ENCODE measurements at regions not wholly inside any gene's neighbourhood (a gene's known extent, or its start where the extent isn't known, plus 50 kb on each side); places are given as distances from the start of the nearest gene placed in this dataset.

DNA sequence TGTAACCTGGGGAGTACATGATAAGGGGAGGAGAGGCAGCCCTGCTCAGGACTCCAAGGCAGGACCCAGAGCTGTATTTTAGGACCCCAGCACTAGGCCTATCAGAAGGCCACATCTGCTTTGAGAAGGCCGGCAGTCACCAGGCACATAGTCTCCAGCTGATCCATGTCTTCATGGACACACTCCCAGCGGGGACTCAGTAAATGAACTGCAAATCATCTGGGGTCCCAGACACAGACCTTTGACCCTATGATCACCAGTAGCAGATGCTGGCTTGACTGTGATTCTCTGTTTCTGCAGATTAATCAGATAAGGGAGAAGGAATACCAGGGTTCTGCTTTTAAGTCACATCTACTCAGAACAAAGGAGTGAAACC, 341.4 kb upstream of the PODXL start:
- DNase-seq (ENCODE audit: low read depth) = no peak

DNA sequence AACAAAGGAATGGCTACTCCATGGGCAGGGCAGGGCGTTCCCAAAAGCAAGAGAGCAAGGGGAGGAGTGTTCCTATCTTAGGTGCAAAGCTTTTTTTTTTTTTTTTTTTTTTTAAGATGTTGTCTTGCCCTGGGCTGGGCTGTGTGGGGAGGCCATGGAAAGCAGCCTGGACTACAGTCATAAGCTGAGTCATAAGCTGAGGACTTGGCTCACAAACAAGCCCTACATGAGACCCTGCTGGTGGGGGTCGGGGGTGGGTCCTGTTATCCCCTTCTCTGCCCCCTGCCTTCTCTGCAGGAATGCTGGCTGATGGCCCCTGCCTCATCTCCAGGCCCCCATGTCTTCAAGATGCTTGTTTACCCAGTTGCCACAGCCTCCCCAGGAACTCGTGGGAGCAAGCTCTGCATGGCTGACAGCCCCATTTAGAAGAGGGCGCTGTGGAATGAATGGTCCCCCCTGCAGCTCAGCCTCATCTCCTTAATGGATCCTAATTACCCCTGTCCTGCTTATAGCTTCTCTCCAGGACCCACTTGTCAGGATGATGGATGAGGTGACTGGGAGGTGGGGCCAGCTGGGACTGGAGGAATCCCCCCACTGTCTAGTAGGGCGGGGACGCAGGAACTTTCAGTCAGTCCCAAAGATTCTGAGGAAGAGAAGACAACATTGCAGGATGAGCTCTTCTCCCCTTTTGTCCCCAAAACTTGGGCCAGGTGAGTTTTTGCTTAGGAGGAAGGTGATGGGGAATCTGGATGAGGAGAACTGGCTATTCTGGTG, 340.8 kb upstream of the PODXL start:
- no peak for DNase-seq (ENCODE audit: low read depth)

DNA sequence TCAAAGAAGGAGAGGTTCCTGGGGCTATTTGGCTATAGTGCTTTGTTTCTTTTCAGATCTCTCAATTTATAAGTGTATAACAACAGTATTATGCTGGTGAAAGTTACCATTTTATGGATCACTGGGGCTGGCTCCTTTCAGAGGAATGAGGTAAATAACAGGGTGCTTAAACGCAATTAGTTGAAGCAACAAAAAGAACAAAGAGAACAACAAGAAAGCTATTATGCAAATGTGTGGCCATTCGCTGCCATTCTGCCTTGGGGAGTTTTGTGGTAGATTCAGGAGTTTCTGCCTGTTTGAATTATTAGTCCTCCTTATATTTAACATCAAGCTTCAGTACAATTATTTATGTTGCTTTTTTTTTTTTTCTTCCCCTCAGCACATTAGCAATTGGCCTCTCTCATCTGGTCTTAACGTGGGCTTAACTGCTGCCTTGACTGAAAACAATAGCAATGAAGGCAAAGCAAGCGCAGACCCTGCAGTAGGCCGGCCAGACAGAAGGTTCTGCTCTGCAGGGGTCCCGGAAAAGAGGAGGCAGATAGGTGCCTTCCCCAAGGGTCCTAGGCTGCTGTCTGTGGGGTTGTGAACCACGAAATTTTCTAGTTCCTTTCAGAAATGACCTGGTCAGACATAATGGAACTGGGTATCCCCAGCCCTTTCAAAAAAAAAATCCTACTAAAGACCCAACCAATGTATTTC, 339.9 kb upstream of the PODXL start:
- DNase-seq (ENCODE audit: low read depth) = no peak

DNA sequence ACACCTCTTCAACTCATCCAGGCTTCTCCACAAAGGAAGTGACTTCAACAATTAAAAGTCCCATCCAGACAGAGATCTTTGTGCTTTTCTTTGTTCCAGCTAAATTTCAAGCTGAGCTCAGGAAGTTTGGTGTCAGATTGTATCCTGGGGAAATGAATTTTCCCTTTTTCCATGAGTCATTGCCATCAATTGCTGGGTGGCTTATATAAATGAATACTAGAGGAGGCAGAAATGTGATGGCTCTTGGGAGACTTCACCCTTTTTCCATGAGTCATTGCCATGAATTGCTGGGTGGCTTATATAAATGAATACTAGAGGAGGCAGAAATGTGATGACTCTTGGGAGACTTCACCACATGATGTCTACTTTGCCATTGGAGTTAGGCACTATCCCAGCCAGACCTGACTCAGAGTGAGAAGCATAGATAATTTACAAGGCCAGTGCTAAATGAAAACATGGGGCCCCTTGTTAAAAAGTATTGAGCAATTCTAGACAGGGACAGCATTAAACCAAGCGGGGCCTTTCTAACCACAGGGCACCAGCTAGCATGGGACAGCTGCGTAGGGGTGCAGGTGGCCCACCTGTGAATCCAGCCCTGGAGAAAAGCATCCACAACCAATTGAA, 339.2 kb upstream of the PODXL start:
- DNase-seq (ENCODE audit: low read depth) = no peak

DNA sequence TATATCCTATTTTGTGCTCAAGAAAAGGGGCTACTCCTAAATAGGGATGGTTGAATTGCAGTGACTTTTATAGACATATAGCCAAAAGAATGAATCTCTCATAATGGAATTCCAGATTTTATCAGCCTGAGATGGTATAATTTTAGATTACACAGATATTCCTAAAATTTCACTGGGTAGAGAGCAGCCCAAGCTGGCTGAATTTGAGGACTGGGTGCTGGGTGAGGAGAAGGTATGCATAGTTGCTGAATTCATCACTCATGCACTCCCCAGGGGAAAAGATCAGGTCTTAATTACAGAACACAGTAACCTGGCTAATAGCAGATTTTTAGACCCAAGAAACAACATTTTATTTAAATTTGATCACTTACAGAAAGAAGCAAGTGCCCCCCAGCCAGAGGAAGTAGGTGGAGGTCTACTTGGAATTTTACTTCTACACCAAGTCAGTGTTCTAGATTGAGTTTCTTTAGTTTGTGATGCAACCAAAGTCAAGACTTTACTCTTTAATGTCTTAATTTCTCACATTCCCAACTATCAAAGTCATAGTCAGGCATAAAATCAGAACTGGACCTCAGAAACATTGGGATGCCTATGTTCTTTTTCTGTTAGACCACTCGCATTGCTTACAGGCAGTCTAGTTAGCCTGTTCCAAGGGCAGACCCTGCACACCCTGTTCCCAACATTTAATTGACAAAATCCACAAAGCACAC, 337.4 kb upstream of the PODXL start:
- no peak for DNase-seq (ENCODE audit: low read depth)

DNA sequence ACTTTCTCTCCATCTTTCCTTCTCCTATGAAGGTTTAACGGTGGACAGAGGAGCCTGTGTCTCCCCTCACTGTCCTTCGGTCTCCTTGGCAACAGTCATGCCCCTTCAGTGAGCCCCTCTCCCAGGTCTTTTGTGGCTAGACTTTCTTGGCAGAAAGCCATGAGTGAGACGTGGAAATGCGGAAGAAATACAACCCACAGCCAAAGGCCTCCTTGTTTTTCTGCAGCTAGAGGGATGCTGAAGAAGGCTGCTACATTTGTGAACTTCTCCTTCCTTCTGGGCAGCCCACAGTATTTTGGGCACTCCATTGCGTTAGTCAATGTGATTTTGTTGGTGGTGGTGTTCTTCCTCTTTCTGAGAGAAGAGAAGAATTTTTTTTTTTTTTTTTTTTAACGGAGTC, 333.7 kb upstream of the PODXL start:
- DNase-seq (ENCODE audit: low read depth) = no peak

DNA sequence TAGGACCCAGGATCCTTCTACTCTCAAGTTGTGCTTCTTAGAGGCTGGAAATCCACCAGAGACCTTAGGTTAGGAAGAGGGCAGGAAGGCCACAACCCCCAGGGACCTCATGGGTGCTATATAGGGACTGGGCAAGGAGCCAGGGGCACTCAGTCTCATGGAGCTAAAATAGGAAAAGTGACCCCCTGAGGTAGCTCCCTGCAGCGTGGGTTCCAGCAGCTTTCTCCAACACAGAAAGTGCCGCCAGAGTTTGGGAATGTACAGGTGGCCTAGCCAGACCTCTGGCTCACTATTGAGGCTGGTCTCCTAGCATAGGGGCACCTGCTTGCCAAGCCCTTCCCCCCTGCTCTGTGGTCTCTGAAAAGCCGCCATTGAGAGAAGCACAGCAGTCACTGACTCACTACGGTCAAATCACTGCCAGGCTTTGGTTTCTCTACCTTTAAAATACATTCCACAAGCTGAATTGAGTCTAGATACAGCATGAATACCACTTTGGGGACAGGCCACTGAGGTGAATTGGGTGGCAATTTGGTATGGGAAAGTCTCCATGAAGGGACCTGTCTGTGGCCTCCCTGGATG, 333.2 kb upstream of the PODXL start:
- no peak for DNase-seq (ENCODE audit: low read depth)

DNA sequence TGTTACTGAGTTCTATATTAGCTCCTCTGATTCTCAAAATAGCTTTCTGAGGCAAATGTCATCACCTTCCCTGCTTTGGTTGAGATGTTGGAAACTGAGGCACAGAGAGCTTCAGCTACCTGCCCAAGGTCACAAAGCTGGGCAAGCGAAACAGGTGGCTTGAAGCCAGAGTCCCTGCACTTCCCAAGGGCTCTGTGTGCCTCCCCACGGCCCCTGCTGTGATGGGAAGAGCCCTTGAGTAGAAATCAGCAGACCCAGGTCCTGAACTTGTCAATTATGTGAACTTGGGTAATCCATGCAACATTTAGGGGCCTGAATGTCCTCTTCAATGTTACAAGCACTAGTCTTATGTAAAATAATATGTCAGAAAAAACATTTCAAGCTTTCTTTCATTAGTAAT, 327.3 kb upstream of the PODXL start:
- DNase-seq (ENCODE audit: low read depth) = no peak

DNA sequence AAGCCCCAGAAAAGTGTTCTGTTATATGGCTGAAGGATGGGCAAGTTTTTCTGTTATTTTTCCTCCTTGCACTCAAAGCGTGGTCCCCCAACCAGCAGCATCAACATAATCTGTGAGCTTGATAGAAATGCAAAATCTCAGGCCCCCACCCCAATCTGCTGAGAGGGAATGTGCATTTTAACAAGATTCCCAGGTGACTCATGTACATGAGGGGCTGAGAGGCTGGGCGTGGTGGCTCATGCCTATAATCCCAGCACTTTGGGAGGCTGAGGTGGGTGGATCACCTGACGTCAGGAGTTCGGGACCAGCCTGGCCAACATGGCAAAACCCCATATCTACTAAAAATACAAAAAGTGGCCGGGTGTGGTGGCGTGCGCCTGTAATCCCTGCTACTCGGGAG, 326.8 kb upstream of the PODXL start:
- no peak for DNase-seq (ENCODE audit: low read depth)

DNA sequence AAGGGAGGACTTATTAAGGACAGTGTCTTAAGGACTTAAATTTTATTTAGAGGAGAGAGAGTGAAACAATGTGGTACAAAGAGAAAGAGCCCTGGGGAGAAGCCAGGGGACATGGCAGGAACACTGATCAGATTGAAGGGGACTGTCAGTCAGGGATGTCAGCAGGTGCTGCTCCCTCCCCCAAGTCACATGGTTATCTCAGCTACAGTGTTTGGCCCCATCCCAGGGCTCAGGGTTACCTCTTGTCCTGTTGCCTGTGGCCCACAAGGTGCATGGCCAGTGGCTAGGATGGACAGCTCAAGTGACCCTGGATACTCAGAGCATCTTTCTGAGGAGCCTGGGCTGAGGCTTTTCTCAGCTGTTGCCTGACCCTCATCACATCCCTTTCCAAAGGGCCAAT, 325.9 kb upstream of the PODXL start:
- DNase-seq (ENCODE audit: low read depth) = no peak

DNA sequence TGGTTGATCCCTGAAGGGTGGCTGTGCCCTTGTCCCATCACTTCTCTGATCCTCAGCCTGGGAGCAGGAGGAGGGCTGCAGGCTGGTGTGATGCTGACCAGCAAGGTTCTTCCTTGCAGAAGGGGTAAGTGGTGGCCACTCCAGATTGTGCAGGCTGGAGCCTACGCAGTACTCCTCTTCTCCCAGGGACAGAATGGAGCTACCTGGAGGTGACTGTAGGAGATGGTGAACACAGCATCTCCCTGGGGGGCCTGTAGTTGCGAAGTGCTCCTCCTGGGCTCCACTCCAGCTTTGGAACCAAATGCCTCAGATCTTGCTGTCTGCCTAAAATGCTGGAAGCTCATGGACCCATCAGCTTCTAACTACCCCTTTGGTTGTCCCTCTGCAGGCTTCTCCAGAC, 323.6 kb upstream of the PODXL start:
- DNase-seq (ENCODE audit: low read depth) = no peak

DNA sequence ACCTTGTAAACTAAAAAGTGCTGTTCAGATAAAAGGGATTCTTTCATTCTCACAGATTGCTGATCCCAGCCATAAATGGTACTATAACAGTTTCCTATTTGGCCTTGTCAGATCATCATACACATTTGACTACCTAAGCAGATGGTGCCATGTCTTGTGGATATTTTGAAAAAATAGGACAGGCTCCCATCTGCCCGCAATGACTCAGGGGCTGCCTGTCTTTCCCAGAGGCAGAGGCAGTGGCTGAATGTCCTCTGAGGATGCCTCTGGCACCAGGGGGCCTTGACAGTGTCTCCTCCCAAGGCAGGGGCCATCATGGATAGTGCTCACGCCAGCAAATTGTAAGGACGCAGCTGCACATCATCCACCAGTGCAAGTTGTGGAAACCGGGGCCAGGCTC, 323.0 kb upstream of the PODXL start:
- DNase-seq (ENCODE audit: low read depth) = no peak

DNA sequence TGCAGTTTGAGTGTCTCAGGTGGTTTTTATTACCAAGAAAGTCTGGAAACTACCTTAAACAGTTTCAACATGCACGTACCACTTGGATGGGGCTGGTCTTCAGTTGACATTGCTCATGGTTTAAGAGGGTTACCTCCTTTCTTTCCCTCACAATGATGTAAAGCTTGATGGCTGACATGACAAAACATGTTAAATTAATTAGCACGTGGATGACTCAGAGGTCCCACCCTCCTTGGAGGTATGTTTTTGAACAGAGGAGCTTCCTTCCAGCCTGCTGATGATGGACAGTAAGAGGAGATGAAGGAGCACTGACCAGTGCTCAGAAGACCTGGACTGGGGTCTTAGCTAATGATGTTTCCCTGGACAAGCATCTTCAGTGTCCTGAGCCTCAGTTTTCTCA, 322.3 kb upstream of the PODXL start:
- no peak for DNase-seq (ENCODE audit: low read depth)

DNA sequence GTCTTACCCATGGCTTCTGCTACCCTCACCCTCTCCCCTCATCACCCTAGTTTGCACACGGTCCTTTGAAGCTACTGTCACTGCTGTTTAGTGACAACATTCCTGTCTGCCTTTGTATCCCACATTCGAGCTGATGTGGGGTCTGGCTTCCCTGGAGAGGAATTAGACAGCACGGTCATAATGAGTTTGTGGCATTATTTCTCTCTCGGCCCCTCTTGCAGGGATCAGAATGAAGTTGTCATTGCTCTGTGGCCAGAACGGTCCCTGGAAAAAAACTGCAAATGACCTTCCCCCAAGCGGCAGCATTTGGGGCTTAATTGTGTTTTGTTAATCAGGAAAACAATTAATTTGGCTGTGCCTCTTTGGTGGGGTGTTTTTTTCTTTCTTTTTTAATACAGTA, 317.2 kb upstream of the PODXL start:
- DNase-seq (ENCODE audit: low read depth) = no peak

DNA sequence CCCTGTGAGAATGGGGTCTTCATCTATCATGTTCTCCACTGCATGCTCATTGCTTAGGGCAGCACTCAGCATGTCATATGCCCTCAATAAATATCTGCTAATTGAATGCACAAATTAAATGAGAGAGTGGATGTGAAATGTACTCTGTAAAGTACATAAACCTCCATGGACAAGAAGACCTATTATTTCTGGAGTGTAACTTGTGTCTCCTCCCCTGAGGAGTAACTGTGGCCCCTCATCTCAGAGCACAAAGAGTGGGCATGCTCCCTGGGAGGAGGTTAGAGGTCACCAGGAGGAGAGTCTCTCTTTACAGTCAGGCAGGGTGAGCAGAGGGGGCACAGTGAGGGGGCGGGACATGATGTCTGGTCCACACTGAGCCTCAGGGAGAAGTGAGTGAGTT, 313.6 kb upstream of the PODXL start:
- no peak for DNase-seq (ENCODE audit: low read depth)

DNA sequence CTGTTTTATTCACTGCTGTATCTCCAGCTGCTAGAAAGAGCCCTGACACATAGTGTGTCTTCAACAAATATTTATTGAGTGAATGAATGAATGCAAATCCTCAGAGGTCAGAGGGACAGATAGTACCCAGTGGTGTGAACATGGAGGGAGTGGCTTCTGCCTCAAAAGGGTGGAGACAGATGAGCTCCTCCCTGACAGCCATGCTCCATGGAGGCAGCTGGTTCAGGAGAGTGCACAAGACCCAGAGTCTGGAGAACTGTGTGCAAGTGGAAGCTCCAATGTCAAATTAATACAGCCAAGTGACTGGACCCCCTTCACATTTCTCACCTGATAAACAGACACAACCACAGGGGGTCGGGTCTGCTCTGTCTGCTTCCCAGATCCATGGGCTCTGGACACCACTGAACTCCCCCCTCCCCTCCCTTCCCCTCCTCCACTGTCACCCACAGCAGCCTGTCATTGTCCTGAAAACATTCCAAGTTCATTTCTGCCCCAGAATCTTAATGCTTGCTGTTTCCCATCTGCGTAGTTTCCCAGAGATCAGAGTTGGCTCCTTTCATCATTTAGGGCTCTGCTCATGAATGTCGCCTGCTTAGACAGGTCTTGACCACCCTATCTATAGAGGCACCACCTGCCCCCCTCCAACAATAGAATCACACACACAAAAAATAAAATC, 312.9 kb upstream of the PODXL start:
- no peak for DNase-seq (ENCODE audit: low read depth)

DNA sequence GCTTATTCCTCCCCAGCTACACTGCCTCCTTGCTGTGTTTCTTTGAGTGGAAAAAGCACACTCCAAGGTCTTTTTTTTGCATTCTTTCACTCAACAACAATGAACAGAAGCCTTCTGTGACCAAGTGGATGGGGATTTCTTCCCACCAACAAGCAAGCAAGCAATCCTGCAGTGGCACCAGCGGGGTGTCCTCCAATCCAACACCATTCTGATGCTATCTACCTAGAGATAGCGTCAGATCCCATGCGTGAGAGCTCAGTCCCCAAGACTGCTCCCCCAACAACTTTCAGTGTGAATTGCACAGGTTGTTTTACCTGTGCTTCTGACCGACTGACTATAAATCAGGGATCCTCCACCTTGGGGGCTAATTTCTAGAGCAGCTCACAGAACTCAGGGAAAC, 311.0 kb upstream of the PODXL start:
- DNase-seq (ENCODE audit: low read depth) = no peak

DNA sequence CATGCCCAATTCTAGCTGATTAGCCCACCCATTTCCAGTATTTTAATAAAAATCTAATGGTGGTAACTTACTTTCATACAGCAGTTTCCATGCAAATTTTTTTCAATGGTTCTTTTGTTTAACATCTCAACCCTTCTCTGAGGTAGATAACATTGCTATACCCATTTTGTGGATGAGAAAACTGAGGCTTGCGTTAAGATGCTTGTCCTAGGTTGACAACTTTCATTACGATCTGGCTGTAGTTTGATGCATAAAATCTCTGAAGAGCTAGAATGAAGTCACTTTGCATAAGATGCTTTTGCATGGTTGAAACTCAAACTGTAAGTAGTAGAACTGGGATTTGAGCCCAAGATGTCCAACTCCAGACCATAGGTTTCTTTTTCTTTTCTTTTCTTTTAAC, 309.5 kb upstream of the PODXL start:
- no peak for DNase-seq (ENCODE audit: low read depth)

DNA sequence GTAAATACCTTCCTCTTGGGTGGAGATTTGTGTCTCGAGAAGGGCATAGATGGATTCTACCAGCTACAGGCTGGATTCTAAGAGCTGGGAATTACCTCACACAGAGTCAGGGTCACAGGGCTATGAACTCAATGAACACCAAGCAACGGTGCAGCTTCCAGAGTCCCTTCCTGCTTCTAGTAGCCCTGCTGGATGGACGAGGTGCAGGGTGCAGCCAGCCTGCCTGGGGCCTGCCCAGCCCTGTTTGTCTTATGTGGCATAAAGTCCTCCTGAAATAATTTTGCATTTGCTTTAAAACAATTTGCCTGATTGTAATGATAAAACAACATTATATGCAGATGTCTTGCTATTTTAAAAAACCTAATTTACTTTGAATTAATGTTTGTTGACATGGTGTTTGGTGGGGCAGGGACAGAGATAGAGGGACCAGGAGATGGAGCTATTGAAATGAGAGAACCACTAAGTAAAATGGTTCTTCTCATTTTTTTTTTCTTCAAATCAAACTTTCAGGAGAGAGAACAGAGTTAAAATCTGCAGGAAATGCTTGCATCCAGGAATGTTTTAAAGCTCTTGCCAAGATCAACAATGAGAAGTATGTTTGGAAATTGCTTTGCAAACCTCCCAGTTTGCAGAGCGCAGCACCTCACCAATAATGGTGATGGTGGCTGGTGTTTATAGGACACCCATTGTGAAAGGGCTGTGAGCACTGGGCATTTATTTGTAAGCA, 305.4 kb upstream of the PODXL start:
- no peak for DNase-seq (ENCODE audit: low read depth)

DNA sequence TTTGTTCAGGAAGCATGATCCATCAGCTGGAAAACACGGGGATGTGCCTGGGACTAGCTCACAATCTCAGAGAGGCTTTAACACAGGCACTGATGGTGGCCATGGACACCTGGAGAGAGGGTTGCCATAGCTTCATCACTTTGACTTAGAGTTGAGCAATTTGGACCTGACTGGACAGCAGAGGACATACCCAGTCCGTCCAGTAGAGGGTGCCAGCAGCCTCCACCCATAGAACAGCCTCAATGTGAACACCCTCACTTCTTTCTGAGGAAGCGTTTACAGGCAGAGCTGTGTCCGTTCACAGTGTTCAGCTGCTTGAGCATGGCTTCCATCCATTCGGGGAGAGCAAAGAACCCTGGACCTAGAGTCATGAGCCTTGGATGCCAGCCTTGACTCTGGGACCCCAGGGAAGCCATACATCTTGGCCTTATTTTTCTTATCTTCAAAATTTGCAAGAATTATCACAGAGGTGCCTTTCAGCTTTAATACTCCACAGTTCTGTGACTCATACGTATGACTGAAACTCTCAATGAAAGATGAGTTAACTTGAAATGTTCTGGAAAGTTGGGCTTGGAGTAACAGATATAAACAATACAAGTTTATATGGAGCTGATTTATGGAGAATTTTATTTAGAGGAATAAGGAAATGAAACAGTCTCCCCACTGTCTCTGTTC, 302.9 kb upstream of the PODXL start:
- peak; percentile 2 for DNase-seq (ENCODE audit: low read depth)

DNA sequence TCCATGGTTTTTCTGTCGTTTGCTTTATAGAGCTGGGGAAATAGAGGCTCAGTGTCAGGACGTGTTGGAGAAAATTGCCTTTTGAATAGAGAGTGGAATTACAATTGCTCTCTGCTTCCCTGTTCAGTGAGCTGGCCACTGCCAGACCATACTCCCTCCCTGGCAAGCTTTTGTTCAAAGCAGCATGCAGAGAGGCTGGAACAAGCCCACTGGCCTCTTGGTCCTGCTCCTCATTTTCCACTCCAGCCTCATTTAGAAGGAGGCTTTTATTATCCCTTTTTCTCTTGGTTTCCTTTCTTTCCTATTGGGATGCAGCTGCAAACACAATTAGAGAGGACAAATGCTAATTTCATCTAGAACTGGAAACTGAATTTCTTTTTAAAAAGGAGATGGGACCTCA, 302.2 kb upstream of the PODXL start:
- DNase-seq (ENCODE audit: low read depth) = no peak
